ENCODE measurements at regions not wholly inside any gene's neighbourhood (a gene's known extent, or its start where the extent isn't known, plus 50 kb on each side); places are given as distances from the start of the nearest gene placed in this dataset.

DNA sequence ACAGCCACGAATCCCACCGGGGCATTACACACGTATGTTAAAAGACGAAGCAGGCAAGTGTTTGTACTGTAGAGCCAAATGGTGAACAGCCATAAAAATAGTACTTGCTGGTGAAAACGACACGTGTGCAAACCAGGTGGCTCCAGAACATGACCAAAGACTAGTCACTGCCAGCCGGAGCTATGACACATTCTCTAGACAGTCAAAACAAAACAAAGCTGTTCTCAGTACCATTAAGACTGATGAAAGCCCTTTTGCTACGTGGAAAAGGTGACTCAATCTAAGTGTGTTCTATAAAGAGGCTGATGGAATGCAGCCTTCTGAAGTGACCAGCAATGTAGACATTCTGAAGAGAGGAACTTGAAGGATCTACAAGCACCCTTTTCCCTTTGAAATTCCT lies 367.7 kb upstream of the NETO1 start:
- no peak for TF ChIP-seq SNAI2 (CRISPR knock-in tag; IDR thresholded peaks at IDR 0.05)
- TF ChIP-seq OSR1 (CRISPR knock-in tag; IDR thresholded peaks at IDR 0.05): no peak
